ENCODE measurements at regions not wholly inside any gene's neighbourhood (a gene's known extent, or its start where the extent isn't known, plus 50 kb on each side); places are given as distances from the start of the nearest gene placed in this dataset.

DNA sequence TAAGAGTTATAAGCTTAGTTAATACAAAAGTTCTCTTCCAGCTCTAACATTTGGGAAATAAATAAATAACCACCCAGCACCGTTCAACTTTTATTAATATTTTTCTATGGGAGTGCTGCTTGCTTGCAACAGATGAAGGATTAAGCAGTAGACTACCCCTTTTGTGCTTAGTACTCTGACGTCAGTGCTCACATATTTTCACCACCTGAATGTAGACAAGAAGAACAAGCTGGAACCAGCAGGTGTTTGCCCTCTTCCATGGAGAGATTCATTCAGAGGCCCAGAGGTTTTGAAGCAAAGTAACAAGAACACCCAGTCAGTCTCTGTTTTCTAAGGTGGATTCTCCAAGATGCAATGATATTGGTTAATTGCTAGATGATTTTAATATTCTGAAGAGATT, 307.1 kb upstream of the PIK3C3 start:
- TF ChIP-seq, protein P1, sequence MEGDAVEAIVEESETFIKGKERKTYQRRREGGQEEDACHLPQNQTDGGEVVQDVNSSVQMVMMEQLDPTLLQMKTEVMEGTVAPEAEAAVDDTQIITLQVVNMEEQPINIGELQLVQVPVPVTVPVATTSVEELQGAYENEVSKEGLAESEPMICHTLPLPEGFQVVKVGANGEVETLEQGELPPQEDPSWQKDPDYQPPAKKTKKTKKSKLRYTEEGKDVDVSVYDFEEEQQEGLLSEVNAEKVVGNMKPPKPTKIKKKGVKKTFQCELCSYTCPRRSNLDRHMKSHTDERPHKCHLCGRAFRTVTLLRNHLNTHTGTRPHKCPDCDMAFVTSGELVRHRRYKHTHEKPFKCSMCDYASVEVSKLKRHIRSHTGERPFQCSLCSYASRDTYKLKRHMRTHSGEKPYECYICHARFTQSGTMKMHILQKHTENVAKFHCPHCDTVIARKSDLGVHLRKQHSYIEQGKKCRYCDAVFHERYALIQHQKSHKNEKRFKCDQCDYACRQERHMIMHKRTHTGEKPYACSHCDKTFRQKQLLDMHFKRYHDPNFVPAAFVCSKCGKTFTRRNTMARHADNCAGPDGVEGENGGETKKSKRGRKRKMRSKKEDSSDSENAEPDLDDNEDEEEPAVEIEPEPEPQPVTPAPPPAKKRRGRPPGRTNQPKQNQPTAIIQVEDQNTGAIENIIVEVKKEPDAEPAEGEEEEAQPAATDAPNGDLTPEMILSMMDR (IDR thresholded peaks at IDR 0.05; ENCODE audit: low read depth, low read length, poor library complexity, severe bottlenecking) = no peak
- TF ChIP-seq EZH2phosphoT487 (IDR thresholded peaks at IDR 0.05; ENCODE audit: borderline replicate concordance, low read length) = no peak

Data from DOHH2 (cell line).